ENCODE measurements at regions not wholly inside any gene's neighbourhood (a gene's known extent, or its start where the extent isn't known, plus 50 kb on each side); places are given as distances from the start of the nearest gene placed in this dataset.

GRCh38 chr3:62955126-62955525, 79.9 kb upstream of the CADPS start:
- DNase-seq = no peak
- no peak for TF ChIP-seq POLR2A (IDR thresholded peaks at IDR 0.05; ENCODE audit: low read length)
- TF ChIP-seq GATA1 (IDR thresholded peaks at IDR 0.05; ENCODE audit: low read depth, low read length) = no peak

DNA sequence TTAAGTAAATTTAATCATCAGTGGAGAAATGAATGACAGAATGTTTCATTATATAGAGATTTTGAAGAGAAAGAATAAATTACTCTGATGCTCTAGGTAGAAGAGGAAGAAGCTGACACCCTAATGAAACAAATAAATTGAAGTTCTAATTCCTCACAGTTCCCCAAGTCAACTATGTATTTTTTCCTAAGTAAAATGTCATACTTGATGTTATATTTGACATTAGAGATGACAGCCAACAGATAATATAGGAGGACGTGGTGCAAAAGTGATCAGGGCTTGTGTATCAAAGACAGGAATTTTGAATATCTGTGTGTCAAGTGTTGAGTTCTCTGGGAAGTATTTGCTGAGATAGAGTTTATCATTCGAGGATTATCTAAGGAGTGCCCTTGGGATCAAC, 81.2 kb upstream of the CADPS start:
- DNase-seq = no peak
- TF ChIP-seq POLR2A (IDR thresholded peaks at IDR 0.05; ENCODE audit: low read length) = no peak
- TF ChIP-seq GATA1 (IDR thresholded peaks at IDR 0.05; ENCODE audit: low read depth, low read length) = no peak

DNA sequence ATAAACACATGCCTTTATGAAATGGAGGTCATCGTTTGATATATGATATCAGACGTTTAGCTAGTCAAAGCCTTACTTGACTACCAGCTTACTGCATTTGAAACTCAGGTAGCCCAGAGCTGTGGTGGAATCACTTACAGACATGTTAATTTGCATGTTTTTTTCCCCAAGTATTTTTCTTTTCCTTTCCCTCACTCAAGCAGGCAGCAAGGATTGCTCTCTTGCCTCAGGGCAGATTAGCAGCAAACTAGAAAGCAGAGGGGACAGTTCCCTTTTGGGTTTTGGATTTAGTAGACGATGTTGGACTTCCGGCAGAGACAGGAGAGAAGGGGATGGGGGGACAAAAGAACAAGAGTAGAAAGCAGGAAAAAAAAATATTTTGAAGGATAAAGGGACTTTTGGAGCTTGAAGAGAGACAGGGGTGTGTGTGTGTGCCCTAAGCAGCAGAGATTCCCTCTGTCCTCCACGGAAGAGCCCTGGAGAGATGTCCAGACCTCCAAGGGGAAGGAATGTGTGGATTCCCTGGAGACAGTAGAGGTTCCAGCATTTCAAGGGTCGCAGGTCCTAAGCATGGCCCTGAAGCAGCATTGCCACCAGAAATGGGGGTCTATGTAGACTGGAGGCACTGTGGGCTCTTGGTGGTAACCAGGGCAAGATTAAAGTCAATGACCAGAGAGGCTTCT, 86.8 kb upstream of the CADPS start:
- TF ChIP-seq POLR2A (IDR thresholded peaks at IDR 0.05; ENCODE audit: low read length) (no peak), GATA1 (IDR thresholded peaks at IDR 0.05; ENCODE audit: low read depth, low read length) (no peak)
- no peak for DNase-seq

- DNase-seq = no peak
- TF ChIP-seq POLR2A (IDR thresholded peaks at IDR 0.05; ENCODE audit: low read length) = no peak
- no peak for TF ChIP-seq GATA1 (IDR thresholded peaks at IDR 0.05; ENCODE audit: low read depth, low read length)
Observed at GRCh38 chr3:62962714-62963113, 87.5 kb upstream of the CADPS start.

DNA sequence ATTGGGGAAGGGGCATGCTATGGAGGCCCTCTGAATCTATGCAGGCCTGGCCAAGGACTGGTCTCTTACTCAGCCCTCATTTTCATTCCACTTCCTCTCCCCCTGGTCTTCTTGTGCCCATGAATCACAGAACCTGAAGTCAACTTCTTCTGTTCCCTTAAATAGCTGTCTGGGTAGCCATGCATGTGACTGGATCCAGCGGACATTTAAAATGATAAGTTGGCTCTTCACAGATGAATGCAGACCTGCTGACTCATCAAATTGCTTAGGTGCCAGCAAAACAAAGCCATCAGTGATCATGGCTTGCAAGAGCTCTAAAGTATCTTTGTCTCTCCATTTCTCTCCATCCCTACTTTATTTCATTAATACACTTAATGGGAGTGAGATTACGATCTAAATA, 90.1 kb upstream of the CADPS start:
- TF ChIP-seq GATA1 (IDR thresholded peaks at IDR 0.05; ENCODE audit: low read depth, low read length) (no peak), POLR2A (IDR thresholded peaks at IDR 0.05; ENCODE audit: low read length) (no peak)
- no peak for DNase-seq

- DNase-seq = no peak
- TF ChIP-seq POLR2A (IDR thresholded peaks at IDR 0.05; ENCODE audit: low read length) (no peak), GATA1 (IDR thresholded peaks at IDR 0.05; ENCODE audit: low read depth, low read length) (no peak)
Observed at GRCh38 chr3:62968128-62968527, 92.9 kb upstream of the CADPS start.

- DNase-seq = no peak
- no peak for TF ChIP-seq GATA1 (IDR thresholded peaks at IDR 0.05; ENCODE audit: low read depth, low read length)
- no peak for TF ChIP-seq POLR2A (IDR thresholded peaks at IDR 0.05; ENCODE audit: low read length)
Observed at GRCh38 chr3:62970648-62971047, 95.4 kb upstream of the CADPS start.

GRCh38 chr3:62975566-62975965, 100.3 kb upstream of the CADPS start:
- TF ChIP-seq GATA1 (IDR thresholded peaks at IDR 0.05; ENCODE audit: low read depth, low read length) (no peak), POLR2A (IDR thresholded peaks at IDR 0.05; ENCODE audit: low read length) (no peak)
- no peak for DNase-seq

- DNase-seq = no peak
- TF ChIP-seq POLR2A (IDR thresholded peaks at IDR 0.05; ENCODE audit: low read length) = no peak
Observed at GRCh38 chr3:62981962-62982361, 106.7 kb upstream of the CADPS start.

GRCh38 chr3:62982795-62983455, 107.7 kb upstream of the CADPS start:
- no peak for TF ChIP-seq POLR2A (IDR thresholded peaks at IDR 0.05; ENCODE audit: low read length)
- no peak for TF ChIP-seq GATA1 (IDR thresholded peaks at IDR 0.05; ENCODE audit: low read depth, low read length)
- no peak for DNase-seq

DNA sequence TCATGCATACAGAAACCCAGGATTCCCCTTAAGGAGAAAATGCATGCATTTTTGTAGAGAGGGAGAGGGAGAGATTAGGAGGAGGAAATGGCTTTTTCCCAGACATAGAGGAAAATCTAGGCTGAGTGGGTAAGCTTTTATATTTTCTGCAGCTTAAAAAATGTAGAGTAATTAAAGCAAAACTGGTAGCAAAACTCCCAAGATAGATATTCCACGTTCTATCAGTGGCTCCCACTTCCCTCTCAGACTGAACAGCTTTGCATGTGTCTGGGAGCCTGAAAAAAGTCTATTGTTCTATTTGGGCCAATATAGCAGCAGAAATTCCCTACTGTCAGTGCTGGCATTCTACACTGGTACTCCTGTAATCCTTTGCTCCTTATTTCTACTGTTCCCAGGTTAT, 110.8 kb upstream of the CADPS start:
- DNase-seq = no peak
- no peak for TF ChIP-seq GATA1 (IDR thresholded peaks at IDR 0.05; ENCODE audit: low read depth, low read length)
- TF ChIP-seq POLR2A (IDR thresholded peaks at IDR 0.05; ENCODE audit: low read length) = no peak

DNA sequence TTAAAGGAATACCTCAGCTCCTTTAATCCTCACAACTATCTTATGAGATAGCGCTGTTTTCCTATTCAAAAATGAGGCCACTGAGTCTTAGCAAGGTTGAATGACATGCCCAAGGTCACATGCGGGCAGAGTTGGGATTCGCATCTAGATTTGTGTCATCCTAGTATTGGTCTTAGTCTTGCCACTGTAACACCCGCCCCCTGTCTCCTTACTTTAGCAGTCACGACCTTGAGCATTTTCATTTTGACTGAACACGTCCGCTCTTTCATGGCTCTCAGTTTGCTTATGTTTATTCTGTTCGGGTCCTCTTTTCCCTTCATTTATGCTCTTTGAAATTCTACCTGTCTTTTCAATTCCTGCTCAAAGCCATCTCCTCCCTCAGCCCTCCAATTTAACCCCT, 112.5 kb upstream of the CADPS start:
- DNase-seq = no peak
- no peak for TF ChIP-seq GATA1 (IDR thresholded peaks at IDR 0.05; ENCODE audit: low read depth, low read length)
- TF ChIP-seq POLR2A (IDR thresholded peaks at IDR 0.05; ENCODE audit: low read length) = no peak

GRCh38 chr3:62990704-62991413, 115.6 kb upstream of the CADPS start:
- TF ChIP-seq GATA1 (IDR thresholded peaks at IDR 0.05; ENCODE audit: low read depth, low read length) = no peak
- TF ChIP-seq POLR2A (IDR thresholded peaks at IDR 0.05; ENCODE audit: low read length) = no peak
- DNase-seq = no peak

GRCh38 chr3:62992520-62992919, 117.3 kb upstream of the CADPS start:
- no peak for DNase-seq
- no peak for TF ChIP-seq POLR2A (IDR thresholded peaks at IDR 0.05; ENCODE audit: low read length)
- no peak for TF ChIP-seq GATA1 (IDR thresholded peaks at IDR 0.05; ENCODE audit: low read depth, low read length)

DNA sequence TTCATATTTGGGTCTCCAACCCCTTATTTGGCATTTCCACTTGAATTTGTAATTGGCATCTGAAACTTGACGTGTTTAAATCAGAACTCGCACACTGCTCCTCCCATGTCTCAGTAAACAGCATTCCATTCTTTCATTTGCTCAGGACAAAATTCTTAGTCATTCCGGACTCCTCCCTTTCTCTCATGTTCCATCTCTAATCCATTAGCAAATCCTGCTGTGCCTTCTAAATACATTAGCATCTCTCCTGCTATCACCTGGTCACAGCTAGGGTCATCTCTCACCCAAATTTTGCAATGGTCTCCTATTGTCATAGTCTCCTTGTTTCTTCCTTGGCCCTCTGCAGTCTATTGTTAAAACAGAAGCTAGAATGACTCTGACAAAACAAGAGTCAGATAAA, 119.9 kb upstream of the CADPS start:
- TF ChIP-seq POLR2A (IDR thresholded peaks at IDR 0.05; ENCODE audit: low read length) (no peak), GATA1 (IDR thresholded peaks at IDR 0.05; ENCODE audit: low read depth, low read length) (no peak)
- DNase-seq = no peak

Measured in erythroblast (primary cell).